Amygdala (tissue), 56 donors: ENCODE measurements at regions not wholly inside any gene's neighbourhood (a gene's known extent, or its start where the extent isn't known, plus 50 kb on each side); places are given as distances from the start of the nearest gene placed in this dataset.
A peak's percentile ranks its signal among the peaks of the same experiment; 100 is the strongest.
"Not testable (repeated sequence)": the region's sequence is repeated elsewhere in the genome, so short reads cannot be mapped to it uniquely, and the experiment has no call there.

Experiments
- DNase-seq, 56 donors: peaks; one replicate each; lab custom pipeline; 2025; lab: John Stamatoyannopoulos, UW

- DNase-seq, result no peak
Measured at GRCh38 chr6:156616495-156616894, 160.7 kb upstream of the ARID1B start.

DNA sequence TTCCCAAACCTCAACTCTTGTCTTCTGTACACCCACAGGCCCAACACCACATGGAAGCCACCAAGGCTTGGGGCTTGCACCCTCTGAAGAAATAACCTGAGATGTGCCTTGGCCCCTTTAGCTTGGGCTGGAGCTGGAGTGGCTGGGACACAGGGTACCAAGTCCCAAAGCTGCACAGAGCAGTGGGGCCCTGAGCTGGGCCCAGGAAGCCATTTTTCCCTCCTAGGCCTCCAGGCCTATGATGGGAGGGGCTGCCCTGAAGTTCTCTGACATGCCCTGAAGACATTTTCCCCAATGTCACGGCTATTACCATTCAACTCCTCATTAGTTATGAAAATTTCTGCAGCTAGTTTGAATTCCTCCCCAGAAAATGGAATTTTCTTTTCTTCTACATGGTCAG is 163.2 kb upstream of the ARID1B start:
- no peak for DNase-seq

- DNase-seq, result no peak
Measured at GRCh38 chr6:156612361-156612760, 164.8 kb upstream of the ARID1B start.

DNA sequence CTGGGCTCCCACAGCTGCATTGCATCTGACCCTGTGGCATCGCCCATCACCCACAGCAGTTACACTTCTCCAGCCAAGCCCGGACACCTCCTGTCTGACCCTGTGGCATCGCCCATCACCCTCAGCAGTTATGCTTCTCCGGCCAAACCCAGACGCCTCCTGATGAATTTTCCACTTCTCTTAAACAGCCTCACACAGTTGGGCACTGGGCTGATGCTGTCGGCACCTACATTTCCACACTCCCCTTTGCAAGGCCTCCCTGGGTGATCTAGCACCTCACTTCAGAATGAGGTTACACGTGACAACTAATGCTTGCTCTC is 175.2 kb upstream of the ARID1B start:
- no peak for DNase-seq

DNA sequence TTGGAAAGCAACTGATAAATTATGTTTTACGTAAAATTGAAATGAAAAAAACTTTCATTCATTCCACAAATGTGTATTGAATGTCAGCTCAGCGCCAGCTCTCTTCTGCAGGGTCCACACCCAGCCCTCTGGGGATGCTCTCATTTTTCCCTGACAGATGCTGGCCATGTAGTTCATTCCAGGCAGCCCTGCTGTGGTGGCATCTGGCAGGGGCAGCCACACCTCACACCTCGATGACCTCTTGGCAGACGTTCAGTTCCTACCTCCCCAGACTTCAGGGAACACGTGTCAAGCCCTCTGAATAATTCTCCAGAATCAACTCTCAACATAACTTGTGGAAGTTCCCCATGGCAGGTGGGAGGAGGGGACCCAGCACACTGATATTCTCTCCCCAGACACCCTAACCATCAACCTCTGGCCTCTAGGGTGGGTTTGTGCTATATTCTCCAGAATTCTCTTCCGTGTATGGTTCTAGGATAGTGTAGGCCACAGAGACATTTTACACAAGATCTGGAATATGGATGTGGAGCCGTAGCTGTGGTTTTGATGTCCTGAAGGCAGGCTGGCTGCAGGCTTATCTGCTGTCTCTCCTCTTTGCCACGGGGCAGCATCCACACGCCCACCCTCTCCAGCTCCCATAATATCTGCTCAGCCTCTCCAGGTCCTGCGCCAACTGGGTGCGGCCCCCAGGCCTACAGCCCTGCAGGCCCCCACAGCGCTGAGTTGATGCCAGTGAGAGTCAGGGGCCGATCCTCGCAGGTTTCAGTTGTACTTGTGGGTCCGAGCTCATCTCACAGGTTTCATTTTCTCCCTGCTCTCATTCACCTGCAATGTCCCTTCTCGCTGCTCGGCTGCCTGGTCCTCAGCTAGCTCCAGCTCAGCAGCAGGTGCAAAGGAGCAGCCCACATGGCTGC is 175.8 kb upstream of the ARID1B start:
- DNase-seq, result no peak

DNA sequence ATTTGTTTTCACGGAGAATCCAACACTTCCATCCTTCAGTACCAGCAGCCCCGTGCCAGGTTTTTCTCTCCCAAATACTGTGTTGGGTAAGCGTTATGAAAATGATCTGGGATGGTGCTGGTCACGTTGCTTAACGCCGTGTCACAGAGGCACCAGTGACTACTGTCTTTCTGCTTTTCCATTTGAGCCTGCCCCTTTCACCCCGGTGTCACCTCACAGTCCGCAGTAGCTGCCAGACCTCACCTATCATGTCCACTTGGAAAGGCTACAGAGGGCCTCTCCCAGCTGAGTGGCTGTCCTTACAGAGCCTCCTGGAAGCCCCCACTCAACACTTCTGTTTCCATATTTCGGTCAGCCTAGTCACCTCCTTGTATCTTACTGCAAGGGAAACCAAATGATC is 176.5 kb upstream of the ARID1B start:
- no peak for DNase-seq

DNA sequence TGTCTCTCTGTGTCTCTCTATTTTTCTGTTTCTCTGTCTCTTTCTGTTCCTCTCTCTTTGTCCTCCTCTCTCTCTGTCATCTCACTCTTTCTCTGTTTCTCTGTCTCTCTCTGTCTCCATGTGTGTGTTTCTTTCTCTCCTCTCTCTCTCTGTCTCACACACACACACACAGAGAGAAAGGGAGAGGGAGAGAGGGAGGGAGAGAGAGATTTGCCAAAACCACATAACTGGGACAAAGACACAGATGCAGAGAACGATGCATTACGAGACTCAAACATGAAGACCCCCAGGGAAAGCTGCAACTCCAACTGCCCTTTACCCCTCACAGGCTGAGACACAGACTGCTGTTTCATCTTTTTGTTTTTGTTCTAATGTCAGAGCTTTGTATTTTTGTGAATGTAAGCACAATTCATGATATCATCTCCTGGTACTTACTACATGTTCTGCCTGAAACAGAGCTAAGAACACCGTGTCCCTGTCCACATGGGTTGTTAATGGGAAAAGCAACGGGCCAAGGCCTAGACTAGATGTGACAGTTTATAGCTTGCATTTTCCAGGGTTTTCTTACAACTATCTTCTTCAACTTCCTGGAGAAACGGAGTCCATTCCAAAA is 177.1 kb upstream of the ARID1B start:
- DNase-seq, result peak in 1 of 56 donors; percentile 13

DNA sequence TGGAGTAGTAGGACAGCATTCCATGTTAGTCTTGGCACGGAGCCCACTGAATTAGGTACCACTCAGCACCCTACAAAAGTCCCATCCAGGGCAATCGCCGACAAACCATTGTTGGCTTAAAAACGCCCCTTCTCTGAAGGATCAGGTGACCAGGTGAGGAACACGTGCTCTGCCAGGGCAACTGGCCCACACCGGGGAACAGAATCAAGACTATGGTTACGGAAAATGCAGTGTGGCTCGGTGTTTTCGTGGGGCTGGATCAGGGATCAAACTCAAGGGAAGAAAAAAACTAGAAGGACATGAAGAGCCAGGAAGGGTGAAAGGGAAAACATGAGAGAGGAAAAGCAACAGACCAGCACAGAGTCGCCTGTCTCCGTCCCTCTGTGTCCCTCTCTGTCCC is 177.8 kb upstream of the ARID1B start:
- DNase-seq, result no peak

GRCh38 chr6:156598855-156599180 is 178.4 kb upstream of the ARID1B start:
- no peak for DNase-seq

DNA sequence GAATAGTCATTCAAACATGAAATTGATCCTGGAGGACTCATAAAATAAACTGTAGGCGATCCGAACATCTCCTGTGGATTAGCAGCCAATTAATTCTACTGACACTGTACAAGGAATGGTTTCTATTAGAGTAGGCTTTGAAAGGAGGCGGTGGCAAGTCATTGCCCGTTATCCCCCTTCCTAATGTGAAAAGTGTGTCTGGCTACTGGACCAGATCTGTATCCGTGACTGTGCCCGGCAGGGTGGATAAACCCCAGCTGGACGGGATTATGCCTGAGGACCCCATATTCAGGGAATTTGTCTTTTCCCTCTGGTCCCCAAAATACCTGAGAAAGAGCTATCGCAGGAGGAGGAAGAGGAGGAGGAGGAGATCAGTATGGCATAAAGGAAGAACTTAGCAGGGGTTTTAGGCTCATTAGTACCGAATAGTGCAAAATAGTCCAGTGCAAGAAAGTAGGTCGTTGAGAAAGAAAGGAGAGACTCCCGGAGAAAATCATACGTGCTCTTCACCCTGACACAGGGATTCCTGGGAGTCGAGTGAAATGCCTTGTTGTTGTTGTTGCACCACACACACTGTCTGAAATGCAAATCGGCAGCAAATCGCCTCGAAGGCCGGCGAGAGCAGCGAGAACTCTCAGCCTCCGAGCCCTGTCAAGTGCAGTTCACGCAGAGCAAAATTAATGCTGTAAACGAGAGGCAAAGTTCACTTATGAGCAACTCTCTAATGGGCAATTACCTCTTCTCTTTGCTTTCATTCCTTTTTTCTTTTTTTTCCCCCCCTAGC is 178.9 kb upstream of the ARID1B start:
- DNase-seq, result no peak

DNA sequence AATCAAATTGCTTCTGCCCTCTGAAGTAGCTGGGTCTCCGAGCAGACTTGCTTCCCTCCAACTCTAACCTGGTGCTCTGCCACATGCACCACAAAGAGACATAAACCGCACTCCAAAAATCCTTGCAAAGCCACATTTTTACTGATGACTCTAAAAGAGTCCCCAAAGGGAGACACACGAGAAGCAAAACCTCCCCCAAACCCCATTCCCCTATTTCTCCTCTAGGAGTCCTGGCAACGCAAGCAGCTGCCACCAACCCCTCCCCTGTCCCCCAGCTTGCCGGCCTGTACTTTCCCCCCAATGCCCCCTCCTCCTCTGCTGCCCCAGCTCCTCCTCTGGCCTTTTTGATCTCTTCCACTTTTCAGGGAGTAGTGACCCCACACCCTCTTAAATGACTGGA is 180.1 kb upstream of the ARID1B start:
- DNase-seq, result no peak

DNA sequence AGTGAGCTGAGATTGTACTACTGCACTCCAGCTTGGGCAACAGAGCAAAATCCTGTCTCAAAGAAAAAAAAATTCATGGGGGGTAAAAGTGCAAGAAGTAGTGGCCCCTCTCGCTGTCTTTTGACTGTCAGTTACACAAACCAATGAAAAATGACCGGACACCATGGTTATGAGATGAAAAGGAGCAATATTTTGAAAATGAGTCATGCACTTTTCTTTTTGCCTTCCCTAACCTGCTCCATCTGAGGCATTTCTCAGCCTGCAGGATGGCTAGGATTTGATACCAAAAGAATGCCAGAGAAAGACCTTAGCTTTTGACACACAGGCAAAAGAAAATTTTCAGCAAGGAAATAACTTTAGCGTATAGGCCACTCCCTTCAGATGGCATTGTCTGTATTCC is 181.7 kb upstream of the ARID1B start:
- DNase-seq, result no peak

GRCh38 chr6:156593893-156594292 is 183.3 kb upstream of the ARID1B start:
- DNase-seq, result no peak

DNA sequence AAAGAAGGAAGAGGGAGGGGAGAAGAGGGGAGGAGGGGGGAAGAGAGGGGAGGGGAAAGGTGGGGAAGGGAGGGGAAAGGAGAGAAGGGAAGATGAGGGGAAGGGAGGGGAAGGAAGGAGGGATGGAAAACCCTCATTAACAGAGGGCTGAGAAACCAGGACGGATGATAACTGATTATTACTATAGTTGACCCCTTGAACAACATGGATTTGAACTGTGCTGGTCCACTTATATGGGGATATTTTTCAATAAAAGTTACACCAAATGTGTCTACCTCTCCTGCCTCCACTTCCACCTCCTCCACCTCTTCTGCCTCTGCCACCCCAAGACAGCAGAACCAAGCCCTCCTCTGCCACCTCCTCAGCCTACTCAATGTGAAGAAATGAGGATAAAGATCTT is 184.1 kb upstream of the ARID1B start:
- DNase-seq, result no peak

GRCh38 chr6:156590482-156590881 is 186.7 kb upstream of the ARID1B start:
- DNase-seq, result no peak

DNA sequence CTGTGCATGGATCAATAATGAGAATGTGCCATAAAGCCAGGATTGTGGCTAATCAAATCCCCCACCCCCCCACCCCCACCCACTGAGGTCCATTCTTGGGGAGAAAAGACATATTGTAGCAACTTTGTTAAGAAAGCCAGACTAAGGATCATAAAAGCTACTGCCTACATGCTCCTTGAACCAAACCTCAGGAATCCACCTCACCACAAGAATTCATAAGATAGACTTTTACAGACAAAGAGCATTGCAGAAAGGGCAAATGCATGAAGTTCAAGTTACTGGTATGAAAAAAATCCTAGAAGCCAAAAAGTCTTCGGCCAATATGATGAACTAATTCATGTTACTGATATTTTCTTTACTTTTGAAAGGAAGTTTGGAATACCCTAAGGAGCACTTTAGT is 187.9 kb upstream of the ARID1B start:
- DNase-seq, result no peak

DNA sequence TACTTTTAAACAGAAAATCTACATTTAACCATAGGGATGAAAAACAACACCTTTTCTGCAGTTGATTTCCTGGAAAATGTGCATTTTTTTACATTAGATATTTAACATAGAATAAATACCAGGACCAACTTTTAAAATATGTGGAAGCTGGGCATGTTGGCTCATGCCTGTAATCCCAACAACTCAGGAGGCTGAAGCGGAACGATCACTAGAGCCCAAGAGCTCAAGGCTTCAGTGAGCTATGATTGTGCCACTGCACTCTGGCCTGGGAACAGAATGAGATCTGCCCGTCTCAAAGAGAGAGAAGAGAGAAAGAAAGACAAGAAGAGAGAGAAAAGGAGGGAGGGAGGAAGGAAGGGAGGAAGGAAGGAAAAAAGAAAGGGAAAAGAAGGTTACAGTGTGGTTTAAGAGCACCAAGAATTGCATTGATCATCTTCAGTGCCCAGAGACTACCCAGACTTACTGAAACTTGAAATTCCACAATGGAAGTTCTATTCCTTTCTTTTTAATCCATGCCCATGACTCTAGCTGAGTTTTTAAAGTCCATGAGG is 189.4 kb upstream of the ARID1B start:
- DNase-seq, result no peak

DNA sequence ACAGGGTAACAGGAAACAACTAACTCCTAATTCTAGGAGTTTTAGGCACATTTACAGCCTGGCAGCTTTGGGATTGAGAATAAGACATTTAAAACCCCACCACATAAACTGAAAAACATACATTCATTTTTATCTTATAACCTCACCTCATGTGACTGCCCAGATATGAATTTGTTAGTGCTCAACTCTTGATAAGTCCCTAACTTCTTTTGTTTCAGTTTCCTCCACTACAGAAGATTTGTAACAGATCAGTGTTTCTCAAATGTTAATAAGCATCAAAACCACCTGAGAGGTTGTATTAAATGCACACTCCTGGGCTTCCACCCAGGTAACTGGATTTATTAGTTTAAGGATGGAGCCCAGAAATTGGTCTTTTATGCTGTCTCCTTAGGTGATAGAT is 190.1 kb upstream of the ARID1B start:
- no peak for DNase-seq

DNA sequence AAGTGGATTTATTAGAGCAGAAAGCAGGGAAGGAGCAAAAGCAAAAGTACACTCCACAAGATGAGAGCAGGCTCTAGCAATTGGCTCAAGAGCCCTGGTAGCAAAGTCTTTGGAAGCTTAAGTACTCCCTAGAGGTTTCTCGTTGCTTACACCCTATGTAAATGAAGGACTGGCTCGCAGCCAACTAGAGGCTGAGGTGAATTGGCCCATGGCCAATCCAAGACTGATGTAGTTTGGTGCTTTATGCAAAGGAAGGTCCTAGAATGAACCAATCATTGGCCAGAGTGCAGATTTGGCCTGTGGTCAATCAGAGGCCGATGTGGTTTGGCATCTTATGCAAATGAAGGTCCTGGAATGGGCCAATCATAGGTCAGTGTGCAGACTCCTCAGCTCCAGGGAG is 191.3 kb upstream of the ARID1B start:
- DNase-seq, result no peak

DNA sequence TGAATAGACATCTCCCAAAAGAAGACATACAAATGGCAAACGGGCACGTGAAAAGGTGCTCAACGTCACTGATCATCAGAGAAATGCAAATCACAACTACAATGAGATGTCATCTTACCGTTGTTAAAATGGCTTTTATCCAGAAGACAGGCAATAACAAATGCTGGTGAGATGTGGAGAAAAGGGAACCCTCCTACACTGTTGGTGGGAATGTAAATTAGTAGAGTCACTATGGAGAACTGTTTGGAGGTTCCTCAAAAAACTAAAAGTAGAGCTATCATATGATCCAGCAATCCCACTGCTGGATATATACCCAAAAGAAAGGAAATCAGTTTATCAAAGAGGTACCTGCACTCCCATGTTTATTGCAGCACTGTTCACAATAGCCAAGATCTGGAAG is 193.1 kb upstream of the ARID1B start:
- not testable (repeated sequence) for DNase-seq

DNA sequence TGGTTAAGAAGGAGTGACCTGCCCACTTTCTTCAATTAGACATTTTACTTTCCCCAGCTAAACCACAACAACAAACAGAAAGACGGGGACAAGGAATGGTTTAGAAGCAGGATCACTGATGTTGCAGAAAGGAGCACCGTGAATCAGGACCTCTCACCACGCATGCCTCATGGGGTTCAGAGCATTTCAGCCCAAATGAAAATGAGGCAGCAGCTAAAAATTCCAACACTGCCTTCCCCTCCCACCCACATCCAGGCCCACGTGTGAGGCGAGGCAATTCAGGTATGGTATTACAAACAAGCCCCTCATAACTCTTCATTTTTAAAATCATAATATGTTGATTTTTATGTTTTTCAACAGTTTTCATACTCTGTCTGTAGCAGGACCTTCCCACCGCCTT is 194.1 kb upstream of the ARID1B start:
- DNase-seq, result no peak
